Retinal pigment epithelial cell (primary cell): ENCODE measurements at regions not wholly inside any gene's neighbourhood (a gene's known extent, or its start where the extent isn't known, plus 50 kb on each side); places are given as distances from the start of the nearest gene placed in this dataset.
"Not testable (repeated sequence)": the region's sequence is repeated elsewhere in the genome, so short reads cannot be mapped to it uniquely, and the experiment has no call there.

Source experiments
- DNase-seq: peaks from one replicate; pipeline ENCODE4 v3.0.0-alpha.2; 2010; ENCODE audit warnings: low read depth
- H3K4me3 ChIP-seq: 2 replicates; pipeline ENCODE4 v1.5.1; 2011; ENCODE audit warnings: mild to moderate bottlenecking, low read length, control low read depth, moderate library complexity
- CTCF ChIP-seq: conservative IDR thresholded peaks from 2 replicates; pipeline ENCODE4 v1.5.1; 2011; ENCODE audit warnings: low read depth, low read length, control low read depth, inconsistent platforms

GRCh38 chr18:14969500-14969899 is 221.5 kb downstream of the ANKRD30B start:
- TF ChIP-seq CTCF = no peak
- no peak for DNase-seq
- H3K4me3 ChIP-seq = no peak overlapping the region

- no peak overlapping the region for H3K4me3 ChIP-seq
- TF ChIP-seq CTCF = no peak
Measured at GRCh38 chr18:14970027-14970426, 222.1 kb downstream of the ANKRD30B start.

GRCh38 chr18:14971461-14972185 is 223.7 kb downstream of the ANKRD30B start:
- no peak overlapping the region for H3K4me3 ChIP-seq
- DNase-seq = no peak
- TF ChIP-seq CTCF = no peak

More at GRCh38 chr18:14970027-14970426, 222.1 kb downstream of the ANKRD30B start:
- DNase-seq = no peak

- DNase-seq, H3K4me3 ChIP-seq: not testable (repeated sequence)
Measured at GRCh38 chr18:14973421-14973820, 225.4 kb downstream of the ANKRD30B start.

GRCh38 chr18:14974088-14974487 is 226.1 kb downstream of the ANKRD30B start:
- TF ChIP-seq CTCF = no peak
- no peak overlapping the region for H3K4me3 ChIP-seq
- no peak for DNase-seq

- TF ChIP-seq CTCF = no peak
- H3K4me3 ChIP-seq = no peak overlapping the region
- DNase-seq = no peak
Measured at GRCh38 chr18:14974576-14974975, 226.6 kb downstream of the ANKRD30B start.

- no peak overlapping the region for H3K4me3 ChIP-seq
- no peak for TF ChIP-seq CTCF
- no peak for DNase-seq
Measured at GRCh38 chr18:14975431-14975830, 227.5 kb downstream of the ANKRD30B start.
